H9 (cell line): ENCODE measurements at regions not wholly inside any gene's neighbourhood (a gene's known extent, or its start where the extent isn't known, plus 50 kb on each side); places are given as distances from the start of the nearest gene placed in this dataset.

Source experiments
- DNase-seq: peaks from one replicate; pipeline ENCODE4 v3.0.0-alpha.2; 2017
- H2AFZ ChIP-seq: one replicate; pipeline ENCODE4 v1.6.1; 2013; ENCODE audit warnings: mild to moderate bottlenecking, low read length, control low read depth, moderate library complexity
- H2AK5ac ChIP-seq: 2 replicates; pipeline ENCODE4 v1.6.1; 2013; ENCODE audit warnings: low read length, control low read depth, mixed read lengths; ENCODE audit not compliant: insufficient read length
- H2BK120ac ChIP-seq: one replicate; pipeline ENCODE4 v1.6.1; 2013; ENCODE audit warnings: low read depth, mild to moderate bottlenecking, low read length, control low read depth, inconsistent platforms; ENCODE audit not compliant: poor library complexity, severe bottlenecking
- H2BK12ac ChIP-seq: 2 replicates; pipeline ENCODE4 v1.6.1; 2013; ENCODE audit warnings: low read length, control low read depth, mixed read lengths, low read depth; ENCODE audit not compliant: insufficient read length
- H2BK15ac ChIP-seq: 2 replicates; pipeline ENCODE4 v1.6.1; 2013; ENCODE audit warnings: low read depth, low read length, control low read depth
- H2BK20ac ChIP-seq: one replicate; pipeline ENCODE4 v1.6.1; 2013; ENCODE audit warnings: low read depth, mild to moderate bottlenecking, low read length, control low read depth, inconsistent platforms; ENCODE audit not compliant: poor library complexity, severe bottlenecking
- H2BK5ac ChIP-seq: 2 replicates; pipeline ENCODE4 v1.6.1; 2013; ENCODE audit warnings: low read length, control low read depth, mixed read lengths; ENCODE audit not compliant: insufficient read length
- H3K14ac ChIP-seq: 2 replicates; pipeline ENCODE4 v1.6.1; 2013; ENCODE audit warnings: low read length, control low read depth; ENCODE audit not compliant: insufficient read depth
- H3K18ac ChIP-seq: 2 replicates; pipeline ENCODE4 v1.6.1; 2013; ENCODE audit warnings: low read depth, mild to moderate bottlenecking, mixed read lengths, low read length, control low read depth; ENCODE audit not compliant: insufficient read length
- H3K23ac ChIP-seq: 2 replicates; pipeline ENCODE4 v1.6.1; 2013; ENCODE audit warnings: low read length, control low read depth, mixed read lengths, low read depth; ENCODE audit not compliant: insufficient read length
- H3K23me2 ChIP-seq: 2 replicates; pipeline ENCODE4 v1.6.1; 2013; ENCODE audit warnings: low read depth, mild to moderate bottlenecking, mixed read lengths, low read length, control low read depth; ENCODE audit not compliant: insufficient read length, poor library complexity, severe bottlenecking
- H3K27ac ChIP-seq: 2 replicates; pipeline ENCODE4 v1.5.1; 2013; ENCODE audit warnings: low read length, control low read depth, mixed read lengths, low read depth; ENCODE audit not compliant: insufficient read length
- H3K27me3 ChIP-seq: 2 replicates; pipeline ENCODE4 v1.6.1; 2013; ENCODE audit warnings: low read length, control low read depth, inconsistent platforms; ENCODE audit not compliant: insufficient read depth
- H3K4ac ChIP-seq: 2 replicates; pipeline ENCODE4 v1.6.1; 2013; ENCODE audit warnings: low read depth, mild to moderate bottlenecking, control low read depth, inconsistent platforms, low read length, moderate library complexity
- H3K4me1 ChIP-seq: 2 replicates; pipeline ENCODE4 v1.6.1; 2013; ENCODE audit warnings: low read length, control low read depth, inconsistent platforms; ENCODE audit not compliant: insufficient read depth
- H3K4me2 ChIP-seq: 2 replicates; pipeline ENCODE4 v1.6.1; 2013; ENCODE audit warnings: low read length, control low read depth, mixed read lengths; ENCODE audit not compliant: insufficient read length, insufficient read depth
- H3K56ac ChIP-seq: 2 replicates; pipeline ENCODE4 v1.6.1; 2013; ENCODE audit warnings: low read depth, mild to moderate bottlenecking, mixed read lengths, low read length, control low read depth; ENCODE audit not compliant: insufficient read length
- H3K79me1 ChIP-seq: 2 replicates; pipeline ENCODE4 v1.6.1; 2013; ENCODE audit warnings: low read depth, mild to moderate bottlenecking, moderate library complexity, low read length, control low read depth, inconsistent platforms; ENCODE audit not compliant: insufficient read depth, poor library complexity, severe bottlenecking
- H3K79me2 ChIP-seq: 2 replicates; pipeline ENCODE4 v1.6.1; 2013; ENCODE audit warnings: low read length, control low read depth, inconsistent platforms; ENCODE audit not compliant: insufficient read depth
- H3K9ac ChIP-seq: 2 replicates; pipeline ENCODE4 v1.6.1; 2013; ENCODE audit warnings: low read length, control low read depth, mixed read lengths; ENCODE audit not compliant: insufficient read length; ENCODE audit errors: extremely low read depth
- H3K9me3 ChIP-seq: one replicate; pipeline ENCODE4 v1.6.1; 2013; ENCODE audit warnings: low read depth, low read length, inconsistent platforms; ENCODE audit not compliant: control insufficient read depth
- H3T11ph ChIP-seq: one replicate; pipeline ENCODE4 v1.6.1; 2013; ENCODE audit warnings: mild to moderate bottlenecking, low read length, control low read depth, inconsistent platforms
- H4K20me1 ChIP-seq: one replicate; pipeline ENCODE4 v1.6.1; 2013; ENCODE audit not compliant: control insufficient read depth, insufficient read length, insufficient read depth
- H4K5ac ChIP-seq: 2 replicates; pipeline ENCODE4 v1.6.1; 2013; ENCODE audit warnings: low read depth, mild to moderate bottlenecking, mixed read lengths, low read length, control low read depth; ENCODE audit not compliant: insufficient read length
- H4K8ac ChIP-seq: replicated peaks from 2 replicates; pipeline ENCODE4 v1.6.1; 2013; ENCODE audit warnings: low read length, control low read depth, mixed read lengths, low read depth; ENCODE audit not compliant: insufficient read length
- H4K91ac ChIP-seq: 2 replicates; pipeline ENCODE4 v1.6.1; 2013; ENCODE audit warnings: low read depth, mild to moderate bottlenecking, moderate library complexity, mixed read lengths, low read length, control low read depth; ENCODE audit not compliant: insufficient read length
- H3K27ac Mint-ChIP-seq, 3 experiments: 2 replicates in 2 of 3; 3 replicates in 1 of 3; pipeline ENCODE4 v1.8.0; 2020 to 2021; ENCODE audit warnings: mixed read lengths in 3 of 3, mild to moderate bottlenecking in 1 of 3, moderate library complexity in 1 of 3
- H3K27me3 Mint-ChIP-seq: 2 replicates; pipeline ENCODE4 v1.8.0; 2021; ENCODE audit warnings: low read depth, mild to moderate bottlenecking, moderate library complexity, mixed read lengths
- H3K36me3 Mint-ChIP-seq, 3 experiments: 2 replicates in 2 of 3; 3 replicates in 1 of 3; pipeline ENCODE4 v1.8.0; 2020 to 2021; ENCODE audit warnings: low read depth in 3 of 3, mixed read lengths in 3 of 3; ENCODE audit not compliant: insufficient read depth in 1 of 3
- H3K4me1 Mint-ChIP-seq, 2 experiments: 2 replicates each; pipeline ENCODE4 v1.8.0; 2020; ENCODE audit warnings: mixed read lengths in 2 of 2
- H3K4me3 Mint-ChIP-seq, 2 experiments: 2 replicates in 1 of 2; 3 replicates in 1 of 2; pipeline ENCODE4 v1.8.0; 2020 to 2021; ENCODE audit warnings: mild to moderate bottlenecking in 2 of 2, mixed read lengths in 2 of 2, moderate library complexity in 1 of 2
- H3K9me3 Mint-ChIP-seq, 2 experiments: 2 replicates in 1 of 2; 3 replicates in 1 of 2; pipeline ENCODE4 v1.8.0; 2020; ENCODE audit warnings: mild to moderate bottlenecking in 2 of 2, mixed read lengths in 2 of 2, moderate library complexity in 1 of 2
- CTCF ChIP-seq: fragments of 200-600 bp; sonication (generic); conservative IDR thresholded peaks from 3 replicates; pipeline ENCODE4 v1.8.0; 2021; ENCODE audit warnings: antibody characterized with exemption, mild to moderate bottlenecking
- WGBS: extraction: QIAGEN DNeasy Blood & Tissue Kit; methylation state at CpG from one replicate; pipeline ENCODE4 v1.1.7; 2013; ENCODE audit warnings: missing lambda C conversion rate, low lambda C conversion rate, mixed read lengths; ENCODE audit not compliant: insufficient read length; ENCODE audit errors: extremely low coverage; 5-methylcytosine and 5-hydroxymethylcytosine counted together

GRCh38 chr7:84786073-84786472 lies 400.8 kb downstream of the SEMA3D start:
- H3K27ac Mint-ChIP-seq: no peak overlapping the region; a peak in 1 of 7 replicates
- no peak overlapping the region for H2AFZ ChIP-seq
- H4K20me1 ChIP-seq: no peaks in the 10 kb centered on the region
- no peak overlapping the region for H3K9ac ChIP-seq
- H3K14ac ChIP-seq: no peak overlapping the region
- H2BK120ac ChIP-seq: no peak overlapping the region
- no peak overlapping the region for H3K27ac ChIP-seq
- H3K23ac ChIP-seq: no peak overlapping the region
- H3K4me3 Mint-ChIP-seq: no peak overlapping the region
- no peak overlapping the region for H2BK15ac ChIP-seq
- no peak overlapping the region for H3K4me2 ChIP-seq
- H3T11ph ChIP-seq: no peak overlapping the region
- H3K27me3 Mint-ChIP-seq: no peaks in the 10 kb centered on the region
- peaks cover 7 to 8% of the 10 kb centered on the region in 2 experiments for H3K4me1 Mint-ChIP-seq
- no peak overlapping the region for H2BK5ac ChIP-seq
- no peak overlapping the region for H4K91ac ChIP-seq
- H3K4me1 ChIP-seq: no peaks in the 10 kb centered on the region
- no peaks in the 10 kb centered on the region for H3K9me3 Mint-ChIP-seq
- no CpG with 5 or more reads among the region's 2 CpGs for WGBS
- DNase-seq: no peak
- H2BK12ac ChIP-seq: no peak overlapping the region
- H3K56ac ChIP-seq: no peak overlapping the region
- H3K9me3 ChIP-seq: no peaks in the 10 kb centered on the region
- no peak overlapping the region for H2AK5ac ChIP-seq
- H3K27me3 ChIP-seq: no peaks in the 10 kb centered on the region
- H2BK20ac ChIP-seq: no peak overlapping the region
- H3K36me3 Mint-ChIP-seq: no peaks in the 10 kb centered on the region
- no peaks in the 10 kb centered on the region for H3K79me1 ChIP-seq
- no peaks in the 10 kb centered on the region for H3K23me2 ChIP-seq
- no peak overlapping the region for H3K4ac ChIP-seq
- no peak overlapping the region for H4K8ac ChIP-seq
- H3K79me2 ChIP-seq: no peaks in the 10 kb centered on the region
- peak; percentile 20; the same call in 1 of the 3 replicates for TF ChIP-seq CTCF
- H4K5ac ChIP-seq: no peak overlapping the region
- H3K18ac ChIP-seq: no peak overlapping the region
